Gastroesophageal sphincter (tissue), 2 donors: ENCODE measurements at regions not wholly inside any gene's neighbourhood (a gene's known extent, or its start where the extent isn't known, plus 50 kb on each side); places are given as distances from the start of the nearest gene placed in this dataset.

Experiments
- POLR2A ChIP-seq, 2 donors: fragments of 450-650 bp; IDR thresholded peaks; one replicate each; pipeline ENCODE4 v1.6.1; 2017; ENCODE audit warnings: antibody characterized with exemption in 2 of 2, mild to moderate bottlenecking in 2 of 2, moderate library complexity in 1 of 2
- POLR2AphosphoS5 ChIP-seq: sonication (generic); formaldehyde crosslinking; IDR thresholded peaks from one replicate; pipeline ENCODE4 v1.6.1; 2017; ENCODE audit warnings: antibody characterized with exemption

- TF ChIP-seq POLR2A (IDR thresholded peaks at IDR 0.05) (no peak), POLR2AphosphoS5 (no peak)
Measured at GRCh38 chr5:103718108-103718507, 155.5 kb upstream of the NUDT12 start.
